ENCODE measurements at regions not wholly inside any gene's neighbourhood (a gene's known extent, or its start where the extent isn't known, plus 50 kb on each side); places are given as distances from the start of the nearest gene placed in this dataset.

- TF ChIP-seq ELF1 (tag; IDR thresholded peaks at IDR 0.05) (no peak), ZNF507 (tag; conservative IDR thresholded peaks at IDR 0.05) (no peak), ZNF184 (CRISPR knock-in tag; IDR thresholded peaks at IDR 0.05) (no peak), JUN (IDR thresholded peaks at IDR 0.05; ENCODE audit: borderline replicate concordance, low read depth, low read length) (no peak), JUN (CRISPR knock-in tag; IDR thresholded peaks at IDR 0.05; ENCODE audit: borderline replicate concordance) (no peak), PYGO2 (tag; IDR thresholded peaks at IDR 0.05) (no peak), CBFA2T3 (IDR thresholded peaks at IDR 0.05) (no peak), UBTF (IDR thresholded peaks at IDR 0.05; ENCODE audit: borderline replicate concordance in 1 of 2, low read depth in 2 of 2, low read length in 2 of 2) (no peak), SETDB1 (IDR thresholded peaks at IDR 0.05; ENCODE audit: low read length) (no peak), RCOR1 (IDR thresholded peaks at IDR 0.05; ENCODE audit: borderline replicate concordance in 1 of 2, low read depth in 2 of 2, low read length in 2 of 2) (no peak), YY1 (IDR thresholded peaks at IDR 0.05; ENCODE audit: borderline replicate concordance in 1 of 3, control insufficient read depth in 1 of 3, extremely low read depth in 1 of 3, insufficient read depth in 3 of 3, insufficient read length in 1 of 3, insufficient replicate concordance in 2 of 3, low read depth in 1 of 3, low read length in 2 of 3) (no peak), ARNT (IDR thresholded peaks at IDR 0.05) (no peak)
- Histone ChIP-seq H3K27me3 (ENCODE audit: control insufficient read depth in 2 of 2, insufficient read depth in 2 of 2, low read length in 2 of 2) (no peaks in the 10 kb centered on the region; a peak in 1 of 5 replicates), H3K9me1 (ENCODE audit: control insufficient read depth, insufficient read depth, low read length) (no peaks in the 10 kb centered on the region), H3K4me2 (ENCODE audit: insufficient read depth, low read length) (no peak overlapping the region), H3K36me3 (ENCODE audit: control insufficient read depth, insufficient read depth, low read length) (no peaks in the 10 kb centered on the region), H3K9ac (ENCODE audit: insufficient read depth in 1 of 2, low read depth in 2 of 2, low read length in 2 of 2) (no peak overlapping the region), H3K27ac (ENCODE audit: extremely low read depth, low read depth, low read length) (no peak overlapping the region), H4K20me1 (replicated peaks; ENCODE audit: control insufficient read depth, insufficient read depth, low read length) (no peaks in the 10 kb centered on the region), H3K9me3 (replicated peaks; ENCODE audit: control insufficient read depth, insufficient read depth, low read depth, low read length) (no peaks in the 10 kb centered on the region), H3K4me1 (replicated peaks in 1 of 2; ENCODE audit: control insufficient read depth in 2 of 2, insufficient read depth in 2 of 2, low read length in 2 of 2) (no peaks in the 10 kb centered on the region), H3K79me2 (ENCODE audit: control insufficient read depth, insufficient read depth, low read length) (no peaks in the 10 kb centered on the region), H3K4me3 (no peak overlapping the region), H2AFZ (ENCODE audit: low read depth, low read length) (no peak overlapping the region)
- CTCF ChIA-PET (ENCODE audit: low intra/inter-chr PET ratio): no interaction called here
- ATAC-seq (no peak), FAIRE-seq (no peak), DNase-seq (ENCODE audit: extremely low read depth in 1 of 4, low spot score in 3 of 4) (no peak)
- 0% methylated on average over 1 of the region's 1 CpG for WGBS (ENCODE audit: insufficient coverage, low coverage, missing lambda C conversion rate)
- in situ Hi-C loops (cut with MboI) (no loop called here), intact Hi-C loops (cut with micrococcal nuclease) (no loop called here)
- POLR2A ChIA-PET: no interaction called here
- BruUV-seq (replicated peaks): no TSS peak
Observed at GRCh38 chr7:125130173-125130572, 200.5 kb upstream of the POT1 start.
